Middle frontal gyrus (tissue), 1 donor: ENCODE measurements at regions not wholly inside any gene's neighbourhood (a gene's known extent, or its start where the extent isn't known, plus 50 kb on each side); places are given as distances from the start of the nearest gene placed in this dataset.

Experiments
- DNase-seq: peaks from one replicate; pipeline ENCODE4 v3.0.0-alpha.2; 2015; ENCODE audit warnings: low spot score; ENCODE audit errors: extremely low spot score

GRCh38 chr1:38549191-38549590, 310.4 kb downstream of the RRAGC start:
- no peak for DNase-seq

DNA sequence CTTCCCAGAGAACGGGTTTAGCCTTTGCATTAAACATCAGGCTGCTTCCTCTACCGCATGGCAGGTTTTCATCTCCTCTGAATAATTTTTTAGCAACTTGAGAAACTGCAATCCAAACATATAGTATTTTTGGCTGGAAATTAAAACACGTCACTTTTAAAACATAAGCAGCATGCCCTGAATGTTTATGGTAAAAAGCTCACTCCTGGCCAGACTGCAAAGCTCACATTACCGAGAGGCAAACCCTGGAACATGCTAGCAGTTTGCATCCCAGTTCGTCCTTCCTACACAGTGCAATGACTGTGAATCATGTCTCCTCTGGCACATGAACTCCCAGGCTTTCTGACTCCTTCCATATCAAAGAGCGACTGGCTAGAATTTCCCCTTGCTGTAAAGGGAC, 312.3 kb downstream of the RRAGC start:
- DNase-seq: no peak

DNA sequence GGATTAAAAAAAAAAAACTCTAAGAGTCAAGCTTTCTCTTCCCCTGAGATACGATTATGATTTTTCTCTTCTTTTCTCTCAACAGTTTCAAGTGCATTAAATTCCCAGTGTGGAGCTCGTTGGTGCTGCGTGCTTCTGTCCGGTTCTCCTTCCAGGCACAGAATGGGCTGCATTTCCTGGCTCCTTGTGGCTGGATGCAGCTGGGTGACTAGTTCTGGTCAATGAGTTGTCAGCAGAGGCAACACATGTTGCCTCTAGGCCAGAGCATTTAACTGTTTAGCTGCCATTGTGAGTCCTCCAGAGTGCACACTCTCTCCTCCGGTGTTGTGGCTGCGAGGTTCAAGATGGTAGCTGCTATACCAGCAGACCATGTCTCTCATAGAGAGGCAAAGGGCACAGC, 312.9 kb downstream of the RRAGC start:
- no peak for DNase-seq

- DNase-seq: no peak
These were observed 318.3 kb downstream of the RRAGC start for GRCh38 chr1:38541223-38541622.

- no peak for DNase-seq
These were observed 319.6 kb downstream of the RRAGC start for GRCh38 chr1:38539931-38540330.

- no peak for DNase-seq
These were observed 320.7 kb downstream of the RRAGC start for GRCh38 chr1:38538834-38539233.

- DNase-seq: no peak
These were observed 323.5 kb downstream of the RRAGC start for GRCh38 chr1:38536089-38536488.

DNA sequence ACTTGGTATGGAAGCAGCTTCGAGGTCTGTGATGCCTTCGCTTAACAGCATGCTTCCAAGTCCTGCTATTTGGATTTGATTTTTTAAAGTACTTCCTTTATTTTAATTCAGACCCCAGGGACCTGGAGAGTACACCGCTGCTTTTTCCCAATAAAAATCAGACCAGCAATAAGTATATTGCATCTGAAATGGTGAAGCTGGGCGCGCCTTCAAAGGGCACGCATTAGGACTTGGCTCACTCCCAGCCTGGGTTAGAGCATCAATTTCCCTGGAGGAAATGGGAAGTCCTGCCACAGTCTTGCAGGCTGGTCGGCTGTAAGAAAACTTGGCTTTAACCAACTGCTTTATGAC, 325.1 kb downstream of the RRAGC start:
- no peak for DNase-seq

DNA sequence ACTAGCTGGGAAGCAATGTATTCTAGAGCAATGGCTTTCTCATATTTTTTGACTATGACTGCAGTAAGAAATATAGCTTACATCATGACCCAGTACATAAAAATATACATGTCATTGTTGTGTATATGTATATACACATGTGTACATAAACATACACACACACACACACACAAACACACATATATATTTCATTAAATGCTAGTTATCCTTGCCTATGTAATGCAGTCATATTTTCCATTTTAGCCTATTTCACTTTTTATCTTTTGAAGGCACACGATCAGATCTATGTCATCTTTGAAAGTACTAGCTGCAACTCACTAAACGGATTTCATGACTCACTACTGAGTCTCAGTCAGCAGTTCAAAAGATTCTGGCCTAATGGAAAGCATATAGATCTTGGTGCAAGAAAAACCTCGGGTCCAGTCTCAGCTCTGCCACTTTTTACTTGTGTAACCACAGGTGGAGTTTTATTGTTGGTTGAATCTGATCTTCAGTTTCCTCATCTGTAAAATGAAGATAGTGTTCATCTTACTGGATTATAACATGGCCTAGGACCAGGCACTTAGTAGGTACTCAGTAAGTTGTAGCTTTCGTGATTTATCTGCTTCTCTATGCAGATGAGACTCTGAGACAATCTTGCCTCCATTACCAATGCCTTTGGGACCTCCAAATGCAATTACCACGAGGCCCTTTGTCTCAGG, 325.6 kb downstream of the RRAGC start:
- DNase-seq: no peak

- DNase-seq: no peak
These were observed 328.6 kb downstream of the RRAGC start for GRCh38 chr1:38530957-38531356.

DNA sequence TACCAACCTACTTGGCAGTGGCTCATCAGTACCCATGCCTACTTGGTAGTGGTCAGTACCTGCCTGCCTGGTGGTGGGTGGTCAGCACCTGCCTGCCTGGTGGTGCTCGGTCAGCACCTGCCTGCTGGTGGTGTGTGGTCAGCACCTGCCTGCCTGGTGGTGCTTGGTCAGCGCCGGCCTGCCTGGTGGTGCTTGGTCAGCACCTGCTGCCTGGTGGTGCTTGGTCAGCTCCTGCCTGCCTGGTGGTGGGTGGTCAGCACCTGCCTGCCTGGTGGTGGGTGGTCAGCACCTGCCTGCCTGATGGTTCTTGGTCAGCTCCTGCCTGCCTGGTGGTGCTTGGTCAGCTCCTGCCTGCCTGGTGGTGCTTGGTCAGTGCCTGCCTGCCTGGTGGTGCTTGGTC, 329.6 kb downstream of the RRAGC start:
- no peak for DNase-seq

- no peak for DNase-seq
These were observed 330.2 kb downstream of the RRAGC start for GRCh38 chr1:38529391-38529790.

- DNase-seq: no peak
These were observed 330.9 kb downstream of the RRAGC start for GRCh38 chr1:38528623-38529022.

DNA sequence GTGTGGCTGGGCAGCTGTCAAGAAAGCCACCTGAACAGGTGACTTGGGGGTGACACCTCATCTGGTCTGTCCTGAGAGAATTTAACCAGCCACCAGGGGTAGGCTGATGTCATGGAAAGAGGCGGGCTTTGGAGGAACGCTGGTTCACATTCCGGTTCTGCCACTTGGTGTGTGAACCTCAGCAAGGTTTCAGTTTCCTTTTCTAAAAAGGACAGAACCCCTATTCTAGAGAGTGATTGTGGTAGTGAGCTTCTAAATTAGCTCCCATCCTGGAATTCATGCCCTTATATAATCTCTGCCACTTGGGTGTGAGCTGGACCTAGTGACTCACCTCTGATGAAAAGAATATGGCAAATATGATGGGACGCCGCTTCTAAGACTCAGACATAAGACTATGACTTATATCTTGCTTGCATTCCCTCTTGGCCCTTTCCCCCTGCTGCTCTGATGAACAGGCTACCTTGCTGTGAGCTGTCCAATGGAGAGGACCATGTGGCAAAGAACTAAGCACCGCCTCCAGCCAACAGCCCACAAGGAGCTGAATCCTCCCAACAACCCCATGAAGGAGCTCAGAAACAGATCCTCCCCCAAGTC, 332.1 kb downstream of the RRAGC start:
- no peak for DNase-seq

GRCh38 chr1:38526046-38526445, 333.5 kb downstream of the RRAGC start:
- no peak for DNase-seq

DNA sequence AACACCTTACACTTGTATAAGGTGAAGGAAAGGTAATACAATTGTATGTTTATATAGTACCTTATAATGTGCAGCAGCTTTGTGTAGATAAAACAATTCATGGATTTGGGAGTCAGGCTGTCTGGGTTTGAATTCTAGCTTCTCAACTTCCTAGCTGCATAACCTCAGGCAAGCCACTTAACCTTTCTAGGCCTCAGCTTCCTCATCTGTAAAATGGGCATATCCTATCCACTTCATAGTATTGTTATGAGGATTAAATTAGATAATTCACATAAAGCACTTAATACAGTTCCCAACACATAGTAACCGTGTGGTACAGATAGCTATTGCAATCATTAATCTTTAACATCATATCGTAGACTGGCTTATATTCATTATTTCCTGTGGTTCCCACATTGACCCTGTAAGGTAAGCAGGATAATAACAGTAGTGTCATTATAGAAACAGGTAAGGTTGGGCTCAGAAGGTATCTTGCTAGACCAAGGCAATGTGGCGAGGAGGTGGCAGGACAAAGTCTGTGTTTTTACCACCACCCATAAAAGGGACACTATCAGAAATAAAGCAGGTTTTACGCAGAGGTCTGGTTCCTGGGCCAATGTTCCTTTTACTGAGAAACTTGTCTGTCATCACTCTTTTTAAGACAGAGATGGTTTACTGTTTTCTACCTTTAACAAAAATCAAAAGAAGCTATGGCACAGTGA, 334.1 kb downstream of the RRAGC start:
- DNase-seq: no peak

GRCh38 chr1:38524025-38524641, 335.4 kb downstream of the RRAGC start:
- no peak for DNase-seq

- no peak for DNase-seq
These were observed 336.0 kb downstream of the RRAGC start for GRCh38 chr1:38523568-38523939.

GRCh38 chr1:38522915-38523567, 336.5 kb downstream of the RRAGC start:
- DNase-seq: no peak

GRCh38 chr1:38516560-38516959, 343.0 kb downstream of the RRAGC start:
- DNase-seq: no peak

- DNase-seq: no peak
These were observed 346.8 kb downstream of the RRAGC start for GRCh38 chr1:38512789-38513188.
